GM12878 (cell line): ENCODE measurements at regions not wholly inside any gene's neighbourhood (a gene's known extent, or its start where the extent isn't known, plus 50 kb on each side); places are given as distances from the start of the nearest gene placed in this dataset.

Source experiments
- SIN3A ChIP-seq: IDR thresholded peaks from 2 replicates; pipeline ENCODE4 v1.6.1; 2012; ENCODE audit warnings: low read depth, low read length, improper control_type of control experiment
- TF ChIP-seq, protein P1 (sequence below), 3 experiments: IDR thresholded peaks in 2 of 3; conservative IDR thresholded peaks in 1 of 3; 2 replicates each; pipeline ENCODE4 v1.5.1; 2011; ENCODE audit warnings: low read depth in 3 of 3, low read length in 3 of 3, mild to moderate bottlenecking in 3 of 3, control low read depth in 2 of 3, moderate library complexity in 2 of 3, inconsistent platforms in 1 of 3, mixed read lengths in 1 of 3; ENCODE audit not compliant: control insufficient read depth in 2 of 3, insufficient read depth in 1 of 3; ENCODE audit errors: extremely low read depth in 1 of 3

DNA sequence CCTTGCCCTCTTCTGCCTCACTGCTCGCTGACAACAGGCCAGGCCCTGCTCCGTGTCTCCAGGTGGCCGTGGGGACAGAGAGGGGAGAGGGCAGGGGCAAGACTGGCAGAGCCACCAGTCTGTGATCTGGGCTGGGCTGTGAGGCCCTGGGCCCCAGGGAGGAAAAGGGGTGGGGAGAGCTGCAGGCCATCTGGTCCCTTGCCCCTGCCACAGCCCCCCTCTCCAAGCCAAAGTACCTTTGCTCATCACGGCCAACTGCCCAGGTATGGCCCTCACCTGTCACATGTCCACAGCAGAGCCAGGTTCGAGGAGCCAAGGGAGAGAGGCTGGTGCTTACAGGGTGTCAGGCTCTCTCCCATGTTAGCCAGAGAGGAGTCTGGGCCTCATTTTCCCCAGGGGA lies 91.4 kb upstream of the LHX1 start:
- TF ChIP-seq SIN3A = no peak
- TF ChIP-seq, protein P1, sequence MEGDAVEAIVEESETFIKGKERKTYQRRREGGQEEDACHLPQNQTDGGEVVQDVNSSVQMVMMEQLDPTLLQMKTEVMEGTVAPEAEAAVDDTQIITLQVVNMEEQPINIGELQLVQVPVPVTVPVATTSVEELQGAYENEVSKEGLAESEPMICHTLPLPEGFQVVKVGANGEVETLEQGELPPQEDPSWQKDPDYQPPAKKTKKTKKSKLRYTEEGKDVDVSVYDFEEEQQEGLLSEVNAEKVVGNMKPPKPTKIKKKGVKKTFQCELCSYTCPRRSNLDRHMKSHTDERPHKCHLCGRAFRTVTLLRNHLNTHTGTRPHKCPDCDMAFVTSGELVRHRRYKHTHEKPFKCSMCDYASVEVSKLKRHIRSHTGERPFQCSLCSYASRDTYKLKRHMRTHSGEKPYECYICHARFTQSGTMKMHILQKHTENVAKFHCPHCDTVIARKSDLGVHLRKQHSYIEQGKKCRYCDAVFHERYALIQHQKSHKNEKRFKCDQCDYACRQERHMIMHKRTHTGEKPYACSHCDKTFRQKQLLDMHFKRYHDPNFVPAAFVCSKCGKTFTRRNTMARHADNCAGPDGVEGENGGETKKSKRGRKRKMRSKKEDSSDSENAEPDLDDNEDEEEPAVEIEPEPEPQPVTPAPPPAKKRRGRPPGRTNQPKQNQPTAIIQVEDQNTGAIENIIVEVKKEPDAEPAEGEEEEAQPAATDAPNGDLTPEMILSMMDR (IDR thresholded peaks at IDR 0.05 in 2 of 3, conservative IDR thresholded peaks at IDR 0.05 in 1 of 3; ENCODE audit: control insufficient read depth in 2 of 3, extremely low read depth in 1 of 3, insufficient read depth in 1 of 3, low read depth in 3 of 3, low read length in 3 of 3) = no peak
